ENCODE measurements at regions not wholly inside any gene's neighbourhood (a gene's known extent, or its start where the extent isn't known, plus 50 kb on each side); places are given as distances from the start of the nearest gene placed in this dataset.

GRCh38 chr1:181992072-181992471 is 69.4 kb downstream of the ZNF648 start:
- no peaks in the 10 kb centered on the region for H3K9me3 ChIP-seq (ENCODE audit: insufficient read depth, low read length)
- H3K4me3 ChIP-seq (ENCODE audit: low read length), result no peak overlapping the region
- H2AFZ ChIP-seq (ENCODE audit: low read depth, low read length), result no peak overlapping the region
- no peaks in the 10 kb centered on the region for H3K4me1 ChIP-seq (ENCODE audit: low read length)
- no peaks in the 10 kb centered on the region for H3K36me3 ChIP-seq (replicated peaks; ENCODE audit: low read depth, low read length)
- no peak overlapping the region for H3K9ac ChIP-seq (ENCODE audit: low read length)
- no peaks in the 10 kb centered on the region for H4K20me1 ChIP-seq (ENCODE audit: insufficient read depth, low read length)
- peaks cover 56% of the 10 kb centered on the region for H3K27me3 ChIP-seq (ENCODE audit: low read depth, low read length)
- no peak overlapping the region for H3K27ac ChIP-seq (ENCODE audit: low read length)
- no peaks in the 10 kb centered on the region for H3K79me2 ChIP-seq (ENCODE audit: low read length)
- no peak for TF ChIP-seq CTCF (IDR thresholded peaks at IDR 0.05; ENCODE audit: low read depth, low read length)
- TF ChIP-seq EZH2phosphoT487 (IDR thresholded peaks at IDR 0.05; ENCODE audit: low read depth), result no peak
- H3K4me2 ChIP-seq (ENCODE audit: low read length), result no peak overlapping the region

- H3K36me3 ChIP-seq (replicated peaks; ENCODE audit: low read depth, low read length), result no peaks in the 10 kb centered on the region
- no peaks in the 10 kb centered on the region for H3K79me2 ChIP-seq (ENCODE audit: low read length)
- H3K9ac ChIP-seq (ENCODE audit: low read length), result no peak overlapping the region
- no peak overlapping the region for H3K4me2 ChIP-seq (ENCODE audit: low read length)
- TF ChIP-seq CTCF (IDR thresholded peaks at IDR 0.05; ENCODE audit: low read depth, low read length), result no peak
- TF ChIP-seq EZH2phosphoT487 (IDR thresholded peaks at IDR 0.05; ENCODE audit: low read depth), result no peak
- no peak overlapping the region for H3K27ac ChIP-seq (ENCODE audit: low read length)
- H2AFZ ChIP-seq (ENCODE audit: low read depth, low read length), result no peak overlapping the region
- no peak overlapping the region for H3K4me3 ChIP-seq (ENCODE audit: low read length)
- no peaks in the 10 kb centered on the region for H4K20me1 ChIP-seq (ENCODE audit: insufficient read depth, low read length)
- H3K27me3 ChIP-seq (ENCODE audit: low read depth, low read length), result peaks cover 60% of the 10 kb centered on the region
- no peaks in the 10 kb centered on the region for H3K9me3 ChIP-seq (ENCODE audit: insufficient read depth, low read length)
- H3K4me1 ChIP-seq (ENCODE audit: low read length), result no peaks in the 10 kb centered on the region
Observed at GRCh38 chr1:181990728-181991127, 70.8 kb downstream of the ZNF648 start.

GRCh38 chr1:181989261-181989920 is 72.1 kb downstream of the ZNF648 start:
- H3K4me2 ChIP-seq (ENCODE audit: low read length), result no peak overlapping the region
- TF ChIP-seq EZH2phosphoT487 (IDR thresholded peaks at IDR 0.05; ENCODE audit: low read depth) (no peak), CTCF (IDR thresholded peaks at IDR 0.05; ENCODE audit: low read depth, low read length) (no peak)
- no peaks in the 10 kb centered on the region for H3K9me3 ChIP-seq (ENCODE audit: insufficient read depth, low read length)

GRCh38 chr1:181987996-181988395 is 73.5 kb downstream of the ZNF648 start:
- H3K27ac ChIP-seq (ENCODE audit: low read length), result no peak overlapping the region

More at GRCh38 chr1:181989261-181989920, 72.1 kb downstream of the ZNF648 start:
- Histone ChIP-seq H3K9ac (ENCODE audit: low read length) (no peak overlapping the region), H3K4me1 (ENCODE audit: low read length) (no peaks in the 10 kb centered on the region), H3K36me3 (replicated peaks; ENCODE audit: low read depth, low read length) (no peaks in the 10 kb centered on the region), H4K20me1 (ENCODE audit: insufficient read depth, low read length) (no peaks in the 10 kb centered on the region), H3K27ac (ENCODE audit: low read length) (no peak overlapping the region), H2AFZ (ENCODE audit: low read depth, low read length) (no peak overlapping the region), H3K79me2 (ENCODE audit: low read length) (no peaks in the 10 kb centered on the region), H3K27me3 (ENCODE audit: low read depth, low read length) (peaks cover 51% of the 10 kb centered on the region), H3K4me3 (ENCODE audit: low read length) (no peak overlapping the region)

More at GRCh38 chr1:181987996-181988395, 73.5 kb downstream of the ZNF648 start:
- no peak overlapping the region for H2AFZ ChIP-seq (ENCODE audit: low read depth, low read length)
- TF ChIP-seq EZH2phosphoT487 (IDR thresholded peaks at IDR 0.05; ENCODE audit: low read depth), result no peak
- TF ChIP-seq CTCF (IDR thresholded peaks at IDR 0.05; ENCODE audit: low read depth, low read length), result no peak
- H3K4me2 ChIP-seq (ENCODE audit: low read length), result no peak overlapping the region
- H3K79me2 ChIP-seq (ENCODE audit: low read length), result no peaks in the 10 kb centered on the region
- no peak overlapping the region for H3K9ac ChIP-seq (ENCODE audit: low read length)
- H3K4me3 ChIP-seq (ENCODE audit: low read length), result no peak overlapping the region
- no peaks in the 10 kb centered on the region for H3K9me3 ChIP-seq (ENCODE audit: insufficient read depth, low read length)
- peaks cover 60% of the 10 kb centered on the region for H3K27me3 ChIP-seq (ENCODE audit: low read depth, low read length)
- no peaks in the 10 kb centered on the region for H4K20me1 ChIP-seq (ENCODE audit: insufficient read depth, low read length)
- H3K36me3 ChIP-seq (replicated peaks; ENCODE audit: low read depth, low read length), result no peaks in the 10 kb centered on the region
- no peaks in the 10 kb centered on the region for H3K4me1 ChIP-seq (ENCODE audit: low read length)
